Testis (tissue), 2 donors: ENCODE measurements at regions not wholly inside any gene's neighbourhood (a gene's known extent, or its start where the extent isn't known, plus 50 kb on each side); places are given as distances from the start of the nearest gene placed in this dataset.
"Not testable (repeated sequence)": the region's sequence is repeated elsewhere in the genome, so short reads cannot be mapped to it uniquely, and the experiment has no call there.

ENCODE experiments used
- DNase-seq: peaks from one replicate; pipeline ENCODE4 v3.0.0-alpha.2; 2019
- H3K27ac ChIP-seq, 2 donors: fragments of 200-600 bp; sonication (generic); one replicate each; pipeline ENCODE4 v1.5.1; 2019
- H3K27me3 ChIP-seq: fragments of 200-600 bp; sonication (generic); one replicate; pipeline ENCODE4 v1.5.1; 2019
- H3K36me3 ChIP-seq: fragments of 200-600 bp; sonication (generic); one replicate; pipeline ENCODE4 v1.5.1; 2017; ENCODE audit warnings: low read depth; ENCODE audit errors: missing control alignments
- H3K4me1 ChIP-seq: fragments of 200-600 bp; sonication (generic); one replicate; pipeline ENCODE4 v1.5.1; 2019
- H3K4me3 ChIP-seq, 2 donors: fragments of 200-600 bp; sonication (generic); one replicate each; pipeline ENCODE4 v1.5.1; 2017 to 2019
- H3K9me3 ChIP-seq: fragments of 200-600 bp; sonication (generic); one replicate; pipeline ENCODE4 v1.5.1; 2017
- POLR2A ChIP-seq: fragments of 450-650 bp; IDR thresholded peaks from one replicate; pipeline ENCODE4 v1.6.1; 2017; ENCODE audit warnings: antibody characterized with exemption, mild to moderate bottlenecking, moderate library complexity
- WGBS, 2 donors: methylation state at CpG; one replicate each; pipeline ENCODE4 v1.1.5; 2018; 5-methylcytosine and 5-hydroxymethylcytosine counted together
- intact Hi-C: fragments of 100-400 bp; cut with DNase I; formaldehyde crosslinking; loops from one replicate; pipeline ENCODE4 v1.15.1; 2023; ENCODE audit warnings: low total_unique reads
- TF ChIP-seq, protein P1 (sequence below), 3 experiments: fragments of 450-650 bp in 2 of 3; fragments of 200-600 bp in 1 of 3; sonication (generic) in 1 of 3; IDR thresholded peaks; one replicate each; pipeline ENCODE4 v1.5.1; 2016 to 2019; ENCODE audit warnings: antibody characterized with exemption in 3 of 3, mild to moderate bottlenecking in 2 of 3, moderate library complexity in 1 of 3

DNA sequence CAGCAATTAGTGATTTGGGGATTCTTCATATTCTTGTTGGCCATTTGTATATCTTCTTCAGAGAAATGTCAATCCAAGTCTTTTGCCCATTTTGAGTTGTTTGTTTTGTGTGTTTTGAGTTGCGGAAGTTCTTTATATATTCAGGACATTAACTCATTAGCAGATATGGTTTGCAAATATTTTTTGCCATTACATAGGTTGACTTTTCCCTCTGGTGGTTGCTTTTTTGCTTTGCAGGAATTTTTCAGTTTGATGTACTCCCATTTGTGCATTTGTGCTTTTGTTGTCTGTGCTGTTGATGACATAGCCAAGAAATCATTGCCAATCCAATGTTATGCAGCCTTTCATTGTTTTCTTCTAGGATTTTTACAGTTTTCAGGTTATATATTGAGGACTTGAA lies 63.6 kb upstream of the DNAJC1 start:
- no peak overlapping the region for H3K4me3 ChIP-seq
- intact Hi-C loops: no loop called here
- no peak for DNase-seq
- H3K36me3 ChIP-seq: no peaks in the 10 kb centered on the region
- no peak for TF ChIP-seq POLR2A
- TF ChIP-seq, protein P1, sequence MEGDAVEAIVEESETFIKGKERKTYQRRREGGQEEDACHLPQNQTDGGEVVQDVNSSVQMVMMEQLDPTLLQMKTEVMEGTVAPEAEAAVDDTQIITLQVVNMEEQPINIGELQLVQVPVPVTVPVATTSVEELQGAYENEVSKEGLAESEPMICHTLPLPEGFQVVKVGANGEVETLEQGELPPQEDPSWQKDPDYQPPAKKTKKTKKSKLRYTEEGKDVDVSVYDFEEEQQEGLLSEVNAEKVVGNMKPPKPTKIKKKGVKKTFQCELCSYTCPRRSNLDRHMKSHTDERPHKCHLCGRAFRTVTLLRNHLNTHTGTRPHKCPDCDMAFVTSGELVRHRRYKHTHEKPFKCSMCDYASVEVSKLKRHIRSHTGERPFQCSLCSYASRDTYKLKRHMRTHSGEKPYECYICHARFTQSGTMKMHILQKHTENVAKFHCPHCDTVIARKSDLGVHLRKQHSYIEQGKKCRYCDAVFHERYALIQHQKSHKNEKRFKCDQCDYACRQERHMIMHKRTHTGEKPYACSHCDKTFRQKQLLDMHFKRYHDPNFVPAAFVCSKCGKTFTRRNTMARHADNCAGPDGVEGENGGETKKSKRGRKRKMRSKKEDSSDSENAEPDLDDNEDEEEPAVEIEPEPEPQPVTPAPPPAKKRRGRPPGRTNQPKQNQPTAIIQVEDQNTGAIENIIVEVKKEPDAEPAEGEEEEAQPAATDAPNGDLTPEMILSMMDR (IDR thresholded peaks at IDR 0.05): no peak
- no peak overlapping the region for H3K27ac ChIP-seq
- no peaks in the 10 kb centered on the region for H3K4me1 ChIP-seq
- no peaks in the 10 kb centered on the region for H3K27me3 ChIP-seq
- 83 to 90% methylated on average over 1 of the region's 1 CpG for WGBS, 2 donors
- H3K9me3 ChIP-seq: no peaks in the 10 kb centered on the region

DNA sequence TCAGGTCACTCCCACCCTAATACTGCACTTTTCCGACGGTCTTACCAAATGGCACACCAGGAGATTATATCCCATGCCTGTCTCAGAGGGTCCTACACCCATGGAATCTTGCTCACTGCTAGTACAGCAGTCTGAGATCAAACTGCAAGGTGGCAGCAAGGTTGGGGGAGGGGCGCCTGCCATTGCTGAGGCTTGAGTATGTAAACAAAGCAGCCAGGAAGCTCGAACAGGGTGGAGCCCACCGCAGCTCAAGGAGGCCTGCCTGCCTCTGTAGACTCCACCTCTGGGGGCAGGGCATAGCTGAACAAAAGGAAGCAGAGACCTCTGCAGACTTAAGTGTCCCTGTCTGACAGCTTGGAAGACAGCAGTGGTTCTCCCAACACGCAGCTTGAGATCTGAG lies 57.5 kb upstream of the DNAJC1 start:
- WGBS, 2 donors: 89 to 92% methylated on average over 5 to 6 of the region's 6 CpGs
- intact Hi-C loops, H3K9me3 ChIP-seq, H3K36me3 ChIP-seq, H3K27ac ChIP-seq, H3K4me1 ChIP-seq, H3K27me3 ChIP-seq, DNase-seq, H3K4me3 ChIP-seq: not testable (repeated sequence)

DNA sequence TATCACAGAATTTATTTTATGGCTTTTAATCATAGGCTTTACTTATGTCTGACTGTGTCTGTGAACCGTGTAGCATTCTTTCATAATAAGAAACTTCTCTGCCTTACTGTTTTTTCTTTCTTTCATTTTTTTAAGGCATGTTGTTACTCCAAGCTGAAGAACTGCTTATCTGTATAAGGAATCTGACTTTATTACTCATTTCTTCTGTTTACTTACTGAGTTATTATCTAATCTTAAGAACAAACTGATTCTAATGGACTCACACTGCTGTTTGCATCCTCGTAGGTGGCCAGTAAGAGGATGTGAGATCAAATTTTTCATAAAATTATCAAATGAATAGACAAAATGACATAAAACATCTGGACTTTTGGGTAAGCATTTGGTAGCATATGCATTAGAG lies 54.7 kb upstream of the DNAJC1 start:
- no peaks in the 10 kb centered on the region for H3K9me3 ChIP-seq
- no peaks in the 10 kb centered on the region for H3K36me3 ChIP-seq
- H3K27me3 ChIP-seq: no peaks in the 10 kb centered on the region
- no peak overlapping the region for H3K27ac ChIP-seq
- intact Hi-C loops: no loop called here
- 51 to 56% methylated on average over 2 of the region's 2 CpGs for WGBS, 2 donors
- H3K4me1 ChIP-seq: no peaks in the 10 kb centered on the region
- DNase-seq: no peak
- no peak overlapping the region for H3K4me3 ChIP-seq
- no peak for TF ChIP-seq POLR2A
- TF ChIP-seq, protein P1 (IDR thresholded peaks at IDR 0.05): no peak

DNA sequence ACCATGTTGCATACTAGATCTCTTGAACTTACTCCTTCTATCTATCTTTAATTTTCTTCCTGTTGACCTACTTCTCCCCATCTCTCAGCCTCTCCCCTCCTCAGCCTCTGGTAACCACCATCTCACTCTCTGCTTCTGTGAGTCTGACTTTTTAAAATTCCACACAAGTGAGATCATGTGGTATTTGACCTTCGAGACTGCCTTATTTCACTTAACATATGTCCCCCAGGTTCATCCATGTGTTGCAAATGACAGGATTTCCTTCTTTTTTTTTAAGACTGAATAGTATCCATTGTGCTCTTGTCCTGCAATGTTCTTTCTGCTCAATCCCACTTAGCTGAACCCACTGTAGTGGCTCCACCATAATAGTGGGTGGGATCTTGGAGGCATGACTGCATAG lies 51.4 kb upstream of the DNAJC1 start:
- Histone ChIP-seq H3K4me1 (no peaks in the 10 kb centered on the region), H3K9me3 (no peaks in the 10 kb centered on the region), H3K27me3 (no peaks in the 10 kb centered on the region), H3K4me3 (no peak overlapping the region), H3K27ac (no peak overlapping the region), H3K36me3 (no peaks in the 10 kb centered on the region)
- no peak for DNase-seq
- 68 to 77% methylated on average over 1 of the region's 1 CpG for WGBS, 2 donors
- TF ChIP-seq POLR2A: no peak
- TF ChIP-seq, protein P1 (IDR thresholded peaks at IDR 0.05): no peak
- intact Hi-C loops: no loop called here
